HUES6 (cell line): ENCODE measurements at regions not wholly inside any gene's neighbourhood (a gene's known extent, or its start where the extent isn't known, plus 50 kb on each side); places are given as distances from the start of the nearest gene placed in this dataset.

Source experiments
- H3K27ac ChIP-seq: 2 replicates; pipeline ENCODE4 v1.7.0; 2013; ENCODE audit warnings: low read depth, mild to moderate bottlenecking, low read length, inconsistent platforms
- H3K27me3 ChIP-seq: 2 replicates; pipeline ENCODE4 v1.6.1; 2013; ENCODE audit warnings: low read length; ENCODE audit not compliant: control insufficient read depth, insufficient read depth
- H3K36me3 ChIP-seq: 2 replicates; pipeline ENCODE4 v1.6.1; 2013; ENCODE audit warnings: low read length; ENCODE audit not compliant: control insufficient read depth, insufficient read depth
- H3K4me1 ChIP-seq: 2 replicates; pipeline ENCODE4 v1.6.1; 2013; ENCODE audit warnings: low read length; ENCODE audit not compliant: control insufficient read depth, insufficient read depth
- H3K4me3 ChIP-seq: 2 replicates; pipeline ENCODE4 v1.5.1; 2013; ENCODE audit warnings: low read depth, low read length
- H3K9ac ChIP-seq: one replicate; pipeline ENCODE4 v1.6.1; 2013; ENCODE audit warnings: mild to moderate bottlenecking, low read length
- H3K9me3 ChIP-seq: 2 replicates; pipeline ENCODE4 v1.6.1; 2013; ENCODE audit warnings: low read depth, low read length; ENCODE audit not compliant: control insufficient read depth, insufficient read depth

GRCh38 chr1:208326033-208326432 is 81.8 kb upstream of the PLXNA2 start:
- H3K4me3 ChIP-seq, result no peak overlapping the region
- H3K36me3 ChIP-seq, result no peaks in the 10 kb centered on the region
- H3K9me3 ChIP-seq, result no peaks in the 10 kb centered on the region
- H3K9ac ChIP-seq, result no peak overlapping the region
- no peaks in the 10 kb centered on the region for H3K27me3 ChIP-seq
- no peaks in the 10 kb centered on the region for H3K4me1 ChIP-seq
- H3K27ac ChIP-seq, result no peak overlapping the region

- H3K27ac ChIP-seq, result no peak overlapping the region
- no peaks in the 10 kb centered on the region for H3K4me1 ChIP-seq
- no peaks in the 10 kb centered on the region for H3K36me3 ChIP-seq
- no peak overlapping the region for H3K9ac ChIP-seq
- no peaks in the 10 kb centered on the region for H3K27me3 ChIP-seq
- H3K4me3 ChIP-seq, result no peak overlapping the region
- no peaks in the 10 kb centered on the region for H3K9me3 ChIP-seq
These were observed 85.1 kb upstream of the PLXNA2 start for GRCh38 chr1:208329300-208329699.

- H3K9ac ChIP-seq, result no peak overlapping the region
- no peaks in the 10 kb centered on the region for H3K36me3 ChIP-seq
- H3K27me3 ChIP-seq, result no peaks in the 10 kb centered on the region
- no peaks in the 10 kb centered on the region for H3K4me1 ChIP-seq
- no peak overlapping the region for H3K4me3 ChIP-seq
- H3K9me3 ChIP-seq, result no peaks in the 10 kb centered on the region
- H3K27ac ChIP-seq, result no peak overlapping the region
These were observed 88.0 kb upstream of the PLXNA2 start for GRCh38 chr1:208332036-208332773.

DNA sequence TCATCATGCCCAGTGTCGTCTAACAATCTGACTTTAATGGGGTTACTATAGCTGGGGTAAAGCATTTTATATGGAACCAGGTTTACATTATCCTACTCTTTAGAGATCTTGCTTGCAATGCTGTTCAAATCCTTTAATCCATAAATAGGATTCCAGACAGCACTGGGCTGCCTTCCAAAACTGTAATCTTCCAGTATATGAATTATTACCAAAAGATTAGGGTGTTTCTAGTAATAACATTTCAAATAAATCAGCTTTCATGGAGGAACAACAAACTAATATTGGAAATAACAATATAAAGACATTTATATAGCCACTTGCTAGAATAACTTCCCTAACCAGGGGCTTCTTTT is 88.6 kb upstream of the PLXNA2 start:
- H3K4me1 ChIP-seq, result no peaks in the 10 kb centered on the region
- H3K9me3 ChIP-seq, result no peaks in the 10 kb centered on the region
- no peak overlapping the region for H3K4me3 ChIP-seq
- no peaks in the 10 kb centered on the region for H3K36me3 ChIP-seq
- H3K9ac ChIP-seq, result no peak overlapping the region
- no peaks in the 10 kb centered on the region for H3K27me3 ChIP-seq
- no peak overlapping the region for H3K27ac ChIP-seq

GRCh38 chr1:208333676-208334075 is 89.5 kb upstream of the PLXNA2 start:
- Histone ChIP-seq H3K9ac (no peak overlapping the region), H3K4me3 (no peak overlapping the region), H3K27me3 (no peaks in the 10 kb centered on the region), H3K9me3 (no peaks in the 10 kb centered on the region), H3K4me1 (no peaks in the 10 kb centered on the region), H3K36me3 (no peaks in the 10 kb centered on the region), H3K27ac (no peak overlapping the region)

- Histone ChIP-seq H3K27ac (no peak overlapping the region), H3K9ac (no peak overlapping the region), H3K36me3 (no peaks in the 10 kb centered on the region), H3K4me1 (no peaks in the 10 kb centered on the region), H3K4me3 (no peak overlapping the region), H3K9me3 (no peaks in the 10 kb centered on the region), H3K27me3 (no peaks in the 10 kb centered on the region)
These were observed 91.4 kb upstream of the PLXNA2 start for GRCh38 chr1:208335371-208336136.

GRCh38 chr1:208336137-208336518 is 91.9 kb upstream of the PLXNA2 start:
- H3K9me3 ChIP-seq, result no peaks in the 10 kb centered on the region
- no peak overlapping the region for H3K27ac ChIP-seq
- H3K27me3 ChIP-seq, result no peaks in the 10 kb centered on the region
- H3K4me1 ChIP-seq, result no peaks in the 10 kb centered on the region
- H3K9ac ChIP-seq, result no peak overlapping the region
- no peak overlapping the region for H3K4me3 ChIP-seq
- H3K36me3 ChIP-seq, result no peaks in the 10 kb centered on the region

DNA sequence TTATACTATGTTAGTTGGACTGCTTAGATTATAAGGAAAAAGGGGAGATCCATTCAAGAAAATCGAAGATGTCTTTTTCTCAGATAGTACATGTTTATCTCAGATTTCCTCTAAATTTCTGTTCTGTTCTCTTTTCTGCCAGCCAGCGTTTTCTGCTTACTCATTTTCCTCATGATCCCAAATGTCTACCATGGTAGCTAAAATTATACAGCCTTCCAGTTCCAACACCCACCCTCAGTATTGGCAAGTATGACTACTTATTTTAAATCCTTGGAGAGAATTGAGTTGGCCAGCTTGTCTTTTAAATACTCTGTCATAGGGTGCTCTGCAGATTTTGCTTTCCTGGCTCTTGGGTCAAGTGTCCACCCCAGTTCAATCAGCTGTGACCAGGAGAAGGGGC is 95.7 kb upstream of the PLXNA2 start:
- Histone ChIP-seq H3K27ac (no peak overlapping the region), H3K9ac (no peak overlapping the region), H3K27me3 (no peaks in the 10 kb centered on the region), H3K36me3 (no peaks in the 10 kb centered on the region), H3K9me3 (no peaks in the 10 kb centered on the region), H3K4me1 (no peaks in the 10 kb centered on the region), H3K4me3 (no peak overlapping the region)

DNA sequence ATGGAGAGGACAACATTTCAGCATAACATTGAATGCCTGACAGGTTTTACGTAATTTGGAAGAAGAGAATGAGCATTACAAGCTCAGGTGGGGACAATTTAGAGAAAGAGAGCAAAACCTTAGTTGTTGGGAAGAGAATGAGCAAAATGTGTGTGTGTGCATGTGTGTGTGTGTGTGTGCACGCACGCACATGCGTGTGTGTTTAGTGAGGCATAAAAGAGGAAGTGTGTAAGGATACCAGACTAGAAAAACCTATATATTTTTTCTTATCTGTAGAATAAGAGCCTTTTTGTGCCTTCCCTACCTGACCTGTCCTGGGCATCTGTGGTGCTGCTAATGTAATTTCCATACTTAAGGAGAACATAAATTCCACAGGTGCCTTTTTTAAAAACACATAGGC is 99.0 kb upstream of the PLXNA2 start:
- no peaks in the 10 kb centered on the region for H3K27me3 ChIP-seq

GRCh38 chr1:208344202-208344857 is 100.1 kb upstream of the PLXNA2 start:
- Histone ChIP-seq H3K4me3 (no peak overlapping the region), H3K27me3 (no peaks in the 10 kb centered on the region), H3K27ac (no peak overlapping the region)

More for the DNA sequence above, 99.0 kb upstream of the PLXNA2 start:
- H3K27ac ChIP-seq, result no peak overlapping the region
- H3K4me1 ChIP-seq, result no peaks in the 10 kb centered on the region
- no peaks in the 10 kb centered on the region for H3K36me3 ChIP-seq
- no peak overlapping the region for H3K4me3 ChIP-seq
- H3K9me3 ChIP-seq, result no peaks in the 10 kb centered on the region
- no peak overlapping the region for H3K9ac ChIP-seq

DNA sequence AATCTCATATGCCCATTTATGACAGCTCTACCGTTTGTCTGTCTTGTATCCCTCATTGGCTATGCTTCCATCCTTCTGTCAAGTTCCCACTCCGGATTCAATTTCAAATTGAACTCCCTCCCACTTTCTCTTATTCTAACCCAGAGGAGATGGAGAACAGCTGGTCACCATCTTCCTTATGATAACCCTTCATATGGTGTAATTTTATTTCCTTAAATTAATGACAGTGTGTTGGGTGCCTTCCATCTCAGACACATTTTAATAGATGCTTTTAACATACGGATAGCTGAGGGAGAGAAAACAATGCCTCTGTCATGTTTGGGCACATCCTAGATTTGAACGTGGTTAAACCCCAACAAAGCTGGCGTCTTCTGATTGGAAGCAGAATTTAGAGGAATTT is 103.0 kb upstream of the PLXNA2 start:
- Histone ChIP-seq H3K9me3 (no peaks in the 10 kb centered on the region), H3K4me3 (no peak overlapping the region), H3K27ac (no peak overlapping the region), H3K4me1 (peaks cover 10% of the 10 kb centered on the region; the same call in 1 of the 2 replicates), H3K36me3 (no peaks in the 10 kb centered on the region), H3K27me3 (no peaks in the 10 kb centered on the region), H3K9ac (no peak overlapping the region)

More at GRCh38 chr1:208344202-208344857, 100.1 kb upstream of the PLXNA2 start:
- peaks cover under 1% of the 10 kb centered on the region; the same call in 1 of the 2 replicates for H3K4me1 ChIP-seq
- no peak overlapping the region for H3K9ac ChIP-seq
- H3K9me3 ChIP-seq, result no peaks in the 10 kb centered on the region
- no peaks in the 10 kb centered on the region for H3K36me3 ChIP-seq
